Esophagus squamous epithelium (tissue), 4 donors: ENCODE measurements at regions not wholly inside any gene's neighbourhood (a gene's known extent, or its start where the extent isn't known, plus 50 kb on each side); places are given as distances from the start of the nearest gene placed in this dataset.

ENCODE experiments used
- CTCF ChIP-seq, 6 experiments: fragments of 450-650 bp in 4 of 6; fragments of 200-600 bp in 2 of 6; sonication (generic) in 2 of 6; IDR thresholded peaks; one replicate each; pipeline ENCODE4 v1.5.1; 2016 to 2019; ENCODE audit warnings: antibody characterized with exemption in 6 of 6, mild to moderate bottlenecking in 4 of 6, moderate library complexity in 4 of 6
- POLR2A ChIP-seq, 4 donors: fragments of 450-650 bp; IDR thresholded peaks; one replicate each; pipeline ENCODE4 v1.6.1; 2017; ENCODE audit warnings: antibody characterized with exemption in 4 of 4, mild to moderate bottlenecking in 4 of 4, moderate library complexity in 3 of 4

- TF ChIP-seq CTCF (IDR thresholded peaks at IDR 0.05) = no peak
- TF ChIP-seq POLR2A (IDR thresholded peaks at IDR 0.05) = no peak
Observed at GRCh38 chr13:40072663-40073120, 417.2 kb downstream of the COG6 start.
